ENCODE measurements at regions not wholly inside any gene's neighbourhood (a gene's known extent, or its start where the extent isn't known, plus 50 kb on each side); places are given as distances from the start of the nearest gene placed in this dataset.

- no peaks in the 10 kb centered on the region for H3K27me3 ChIP-seq (ENCODE audit: control insufficient read depth in 4 of 4, insufficient read depth in 4 of 4, low read length in 3 of 4)
- DNase-seq (ENCODE audit: low spot score) = no peak
- TF ChIP-seq JUND (IDR thresholded peaks at IDR 0.05) (no peak), FOXA2 (IDR thresholded peaks at IDR 0.05) (no peak), GABPA (IDR thresholded peaks at IDR 0.05 in 1 of 2, conservative IDR thresholded peaks at IDR 0.05 in 1 of 2) (no peak), REST (IDR thresholded peaks at IDR 0.05) (no peak), FOXA1 (IDR thresholded peaks at IDR 0.05) (no peak)
- H3K9me3 ChIP-seq (ENCODE audit: control insufficient read depth in 4 of 4, low read length in 3 of 4) = no peaks in the 10 kb centered on the region
- H3K9ac ChIP-seq (ENCODE audit: low read depth in 1 of 2, low read length in 2 of 2) = no peak overlapping the region
- H3K36me3 ChIP-seq (ENCODE audit: control insufficient read depth in 4 of 4, insufficient read depth in 3 of 4, low read depth in 1 of 4, low read length in 3 of 4) = no peaks in the 10 kb centered on the region
- H3K4me3 ChIP-seq (ENCODE audit: low read depth in 1 of 3, low read length in 3 of 3) = no peak overlapping the region
- H3K4me1 ChIP-seq (ENCODE audit: control insufficient read depth in 4 of 4, insufficient read depth in 4 of 4, low read length in 3 of 4) = peaks cover 0 to 3% (median 1%) of the 10 kb centered on the region in 4 donors
- no peak overlapping the region for H3K27ac ChIP-seq (ENCODE audit: low read depth in 1 of 2, low read length in 2 of 2)
- 66% methylated on average over 10 of the region's 10 CpGs for WGBS
These were observed 213.1 kb downstream of the RPLP1 start for GRCh38 chr15:69665641-69666111.

GRCh38 chr15:69666441-69666882 lies 213.8 kb downstream of the RPLP1 start:
- Histone ChIP-seq H3K27ac (ENCODE audit: low read depth in 1 of 2, low read length in 2 of 2) (peak overlapping the region; percentile 29 to 68), H3K9ac (ENCODE audit: low read depth in 1 of 2, low read length in 2 of 2) (no peak overlapping the region), H3K9me3 (ENCODE audit: control insufficient read depth in 4 of 4, low read length in 3 of 4) (no peaks in the 10 kb centered on the region), H3K36me3 (ENCODE audit: control insufficient read depth in 4 of 4, insufficient read depth in 3 of 4, low read depth in 1 of 4, low read length in 3 of 4) (no peaks in the 10 kb centered on the region), H3K4me3 (ENCODE audit: low read depth in 1 of 3, low read length in 3 of 3) (no peak overlapping the region), H3K4me1 (ENCODE audit: control insufficient read depth in 4 of 4, insufficient read depth in 4 of 4, low read length in 3 of 4) (peaks cover 0 to 3% (median 1%) of the 10 kb centered on the region in 4 donors), H3K27me3 (ENCODE audit: control insufficient read depth in 4 of 4, insufficient read depth in 4 of 4, low read length in 3 of 4) (no peaks in the 10 kb centered on the region)
- TF ChIP-seq FOXA1 (IDR thresholded peaks at IDR 0.05) (no peak), RXRA (IDR thresholded peaks at IDR 0.05) (no peak), JUND (IDR thresholded peaks at IDR 0.05) (no peak), ZBTB33 (IDR thresholded peaks at IDR 0.05) (no peak), MAX (IDR thresholded peaks at IDR 0.05) (no peak)
- DNase-seq (ENCODE audit: low spot score) = no peak
- WGBS = 83% methylated on average over 10 of the region's 10 CpGs

- Histone ChIP-seq H3K36me3 (ENCODE audit: control insufficient read depth in 4 of 4, insufficient read depth in 3 of 4, low read depth in 1 of 4, low read length in 3 of 4) (no peaks in the 10 kb centered on the region), H3K9ac (ENCODE audit: low read depth in 1 of 2, low read length in 2 of 2) (no peak overlapping the region), H3K4me1 (ENCODE audit: control insufficient read depth in 4 of 4, insufficient read depth in 4 of 4, low read length in 3 of 4) (peaks cover 0 to 3% (median 1%) of the 10 kb centered on the region in 4 donors), H3K9me3 (ENCODE audit: control insufficient read depth in 4 of 4, low read length in 3 of 4) (no peaks in the 10 kb centered on the region), H3K27me3 (ENCODE audit: control insufficient read depth in 4 of 4, insufficient read depth in 4 of 4, low read length in 3 of 4) (no peaks in the 10 kb centered on the region), H3K27ac (ENCODE audit: low read depth in 1 of 2, low read length in 2 of 2) (peak overlapping the region; percentile 29 to 68), H3K4me3 (ENCODE audit: low read depth in 1 of 3, low read length in 3 of 3) (no peak overlapping the region)
- no peak for DNase-seq (ENCODE audit: low spot score)
- WGBS = 82% methylated on average over 19 of the region's 19 CpGs
- TF ChIP-seq MAX (IDR thresholded peaks at IDR 0.05) = no peak
- no peak for TF ChIP-seq CTCF (IDR thresholded peaks at IDR 0.05; ENCODE audit: low read depth, low read length, missing input control)
- no peak for TF ChIP-seq JUND (IDR thresholded peaks at IDR 0.05)
- no peak for TF ChIP-seq NR2F2 (IDR thresholded peaks at IDR 0.05)
- TF ChIP-seq HNF4G (IDR thresholded peaks at IDR 0.05) = no peak
- no peak for TF ChIP-seq HNF4A (conservative IDR thresholded peaks at IDR 0.05)
- TF ChIP-seq TAF1 (conservative IDR thresholded peaks at IDR 0.05) = no peak
- no peak for TF ChIP-seq ATF3 (IDR thresholded peaks at IDR 0.05)
- no peak for TF ChIP-seq EGR1 (IDR thresholded peaks at IDR 0.05; ENCODE audit: low read depth in 2 of 2)
- TF ChIP-seq ZBTB33 (IDR thresholded peaks at IDR 0.05) = no peak
These were observed 214.5 kb downstream of the RPLP1 start for GRCh38 chr15:69666921-69667811.

Measured in liver (tissue), 8 donors.